Smooth muscle cell of the brain vasculature (primary cell): ENCODE measurements at regions not wholly inside any gene's neighbourhood (a gene's known extent, or its start where the extent isn't known, plus 50 kb on each side); places are given as distances from the start of the nearest gene placed in this dataset.

Experiments
- DNase-seq: peaks from one replicate; pipeline ENCODE4 v3.0.0-alpha.2; 2012; ENCODE audit warnings: low read depth, low spot score

- DNase-seq, result no peak
Observed at GRCh38 chr1:218985424-218985984, 188.2 kb upstream of the LYPLAL1 start.

GRCh38 chr1:218986816-218987215, 186.9 kb upstream of the LYPLAL1 start:
- no peak for DNase-seq

DNA sequence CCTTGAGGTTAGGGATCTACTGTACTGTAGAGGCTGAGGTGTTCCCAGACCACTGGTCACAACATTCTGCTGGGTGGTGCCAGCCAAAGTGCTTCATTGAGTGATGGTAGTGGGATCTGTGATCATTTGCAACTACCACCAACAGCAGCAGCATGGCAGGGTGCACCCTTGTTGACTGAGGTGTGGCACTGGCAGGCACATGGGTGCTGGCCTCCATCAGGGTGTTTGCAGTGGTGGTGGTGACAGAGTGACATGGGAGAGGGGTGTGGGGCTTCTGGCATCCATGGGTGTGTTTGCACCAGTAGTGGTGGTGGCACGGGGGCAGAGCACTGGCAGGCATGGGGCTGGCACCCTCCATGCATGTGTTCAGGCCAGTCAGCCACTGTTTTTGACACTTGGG, 183.7 kb upstream of the LYPLAL1 start:
- DNase-seq, result no peak

- DNase-seq, result no peak
Observed at GRCh38 chr1:218991089-218991488, 182.6 kb upstream of the LYPLAL1 start.

GRCh38 chr1:218994615-218995014, 179.1 kb upstream of the LYPLAL1 start:
- no peak for DNase-seq

DNA sequence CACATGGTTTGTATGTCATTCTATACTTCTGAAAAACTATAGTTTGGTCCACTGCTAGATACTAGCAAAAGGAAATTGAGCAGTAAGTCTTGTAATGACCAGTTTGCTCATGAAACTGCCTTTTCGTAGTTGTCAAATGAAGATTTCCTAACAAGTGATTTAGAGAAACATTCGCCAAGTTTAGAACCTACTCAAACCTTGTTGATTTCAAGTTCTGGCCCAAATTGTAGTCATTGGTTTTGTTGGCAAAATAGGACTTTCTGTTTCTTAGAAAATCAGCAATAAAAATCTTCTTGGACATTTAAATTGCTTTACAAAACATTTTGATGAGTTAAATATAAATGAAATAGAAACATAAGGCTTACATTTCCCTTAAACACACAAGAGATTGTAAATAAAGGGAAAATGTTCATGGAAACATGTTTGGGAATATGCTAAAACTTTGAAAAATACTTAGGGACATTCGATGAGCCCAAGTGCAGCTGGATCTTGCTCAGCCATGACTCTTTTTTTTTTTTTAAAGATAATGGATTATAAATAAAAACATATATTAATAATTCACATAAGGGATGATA, 178.5 kb upstream of the LYPLAL1 start:
- DNase-seq, result no peak

DNA sequence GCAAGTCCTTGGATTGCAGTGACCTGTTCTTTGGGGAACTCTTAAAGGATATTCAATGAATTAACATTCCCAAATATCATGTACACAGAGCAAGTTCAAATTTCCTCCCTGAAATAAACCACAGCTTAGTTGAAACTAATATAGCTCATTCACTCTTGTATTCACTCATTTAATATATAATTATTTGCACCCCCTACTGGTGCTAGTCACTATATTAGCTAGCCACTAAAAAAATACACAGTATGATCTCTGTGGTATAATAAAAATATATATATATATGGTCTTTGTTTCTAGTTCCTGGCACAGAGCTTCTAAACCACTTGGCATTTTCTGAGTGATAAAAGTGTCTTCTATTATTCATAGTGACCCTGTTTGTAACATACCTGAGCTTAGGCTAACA, 177.3 kb upstream of the LYPLAL1 start:
- DNase-seq, result no peak

GRCh38 chr1:219000005-219000404, 173.7 kb upstream of the LYPLAL1 start:
- no peak for DNase-seq

GRCh38 chr1:219000631-219001030, 173.0 kb upstream of the LYPLAL1 start:
- DNase-seq, result no peak

GRCh38 chr1:219010720-219011119, 163.0 kb upstream of the LYPLAL1 start:
- no peak for DNase-seq

DNA sequence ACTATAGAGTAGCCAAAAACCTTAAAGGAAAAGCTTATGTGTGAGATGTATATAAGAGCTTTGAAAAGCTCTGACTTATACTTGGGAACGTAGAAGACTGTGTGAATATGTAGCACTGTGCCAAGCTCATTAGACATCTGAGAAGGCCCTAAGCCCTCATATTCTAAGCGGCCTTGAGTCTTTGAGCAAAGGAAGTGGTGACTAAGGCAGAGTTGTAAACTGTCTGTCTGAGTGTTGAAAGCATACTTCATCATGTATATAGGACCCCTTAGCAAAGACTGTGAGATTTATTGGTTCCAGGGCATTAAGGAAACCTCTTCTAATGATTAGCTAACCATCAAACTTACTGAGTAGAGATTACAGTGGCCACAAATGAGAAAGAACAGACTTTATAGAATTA, 153.3 kb upstream of the LYPLAL1 start:
- no peak for DNase-seq

DNA sequence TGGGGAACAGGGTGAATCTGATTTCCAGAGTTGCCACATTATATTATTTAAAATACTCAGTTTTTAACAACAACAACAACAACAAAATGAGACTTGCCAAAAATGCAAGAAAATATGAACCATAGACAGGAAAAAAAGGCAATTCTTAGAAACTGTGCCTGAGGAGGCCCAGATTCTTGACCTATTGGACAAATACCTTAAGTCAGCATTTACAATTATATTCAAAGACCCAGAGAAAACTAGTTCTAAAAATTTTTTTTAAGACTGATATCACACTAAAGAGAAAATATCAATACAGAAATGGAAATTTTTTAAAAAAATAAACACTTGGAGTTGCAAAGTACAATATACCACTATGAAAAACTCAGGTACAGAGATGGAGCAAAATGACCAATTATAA, 152.8 kb upstream of the LYPLAL1 start:
- DNase-seq, result no peak

DNA sequence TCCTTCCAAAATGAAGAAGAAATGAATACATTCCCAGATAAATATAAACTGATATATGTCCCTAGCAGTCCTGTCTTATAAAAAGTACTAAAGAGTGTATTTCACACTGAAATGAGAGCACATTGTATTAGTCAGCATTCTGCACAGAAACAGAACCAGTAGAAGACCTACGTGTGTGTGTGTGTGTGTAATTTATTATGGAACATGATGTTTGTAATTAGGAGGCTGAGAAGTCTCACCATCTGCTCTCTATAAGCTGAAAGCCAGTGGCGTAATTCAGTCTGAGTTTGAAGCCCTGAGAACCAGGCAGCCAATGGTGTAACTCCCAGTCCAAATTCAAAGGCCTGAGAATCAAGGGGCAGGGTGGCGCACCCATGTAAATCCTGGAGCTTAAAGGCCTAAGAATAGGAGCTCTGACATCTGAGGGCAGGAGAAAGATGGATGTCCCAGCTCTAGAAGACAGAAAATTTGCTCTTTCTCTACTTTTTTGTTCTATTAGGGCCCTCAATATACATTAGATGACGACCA, 146.5 kb upstream of the LYPLAL1 start:
- no peak for DNase-seq

GRCh38 chr1:219031809-219032208, 141.9 kb upstream of the LYPLAL1 start:
- DNase-seq, result no peak

DNA sequence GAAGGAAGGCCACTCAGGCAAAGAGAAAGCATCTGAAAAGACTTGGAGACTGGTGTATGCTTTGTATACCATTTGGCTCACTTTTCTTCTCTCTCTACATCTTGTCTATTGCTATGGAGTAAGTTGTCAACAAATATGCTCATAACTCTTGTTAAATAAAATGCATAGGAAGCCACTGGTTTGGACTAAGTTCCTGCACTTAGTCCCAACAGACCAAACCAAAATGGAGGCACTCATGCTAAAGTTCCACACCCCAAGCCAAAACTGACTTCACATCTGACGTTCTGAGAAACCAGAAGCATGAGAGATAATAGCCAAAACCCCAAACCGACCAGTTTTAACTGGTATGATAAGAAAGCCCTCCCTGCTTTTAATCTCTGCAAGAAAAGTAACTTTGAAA, 135.3 kb upstream of the LYPLAL1 start:
- DNase-seq, result no peak

DNA sequence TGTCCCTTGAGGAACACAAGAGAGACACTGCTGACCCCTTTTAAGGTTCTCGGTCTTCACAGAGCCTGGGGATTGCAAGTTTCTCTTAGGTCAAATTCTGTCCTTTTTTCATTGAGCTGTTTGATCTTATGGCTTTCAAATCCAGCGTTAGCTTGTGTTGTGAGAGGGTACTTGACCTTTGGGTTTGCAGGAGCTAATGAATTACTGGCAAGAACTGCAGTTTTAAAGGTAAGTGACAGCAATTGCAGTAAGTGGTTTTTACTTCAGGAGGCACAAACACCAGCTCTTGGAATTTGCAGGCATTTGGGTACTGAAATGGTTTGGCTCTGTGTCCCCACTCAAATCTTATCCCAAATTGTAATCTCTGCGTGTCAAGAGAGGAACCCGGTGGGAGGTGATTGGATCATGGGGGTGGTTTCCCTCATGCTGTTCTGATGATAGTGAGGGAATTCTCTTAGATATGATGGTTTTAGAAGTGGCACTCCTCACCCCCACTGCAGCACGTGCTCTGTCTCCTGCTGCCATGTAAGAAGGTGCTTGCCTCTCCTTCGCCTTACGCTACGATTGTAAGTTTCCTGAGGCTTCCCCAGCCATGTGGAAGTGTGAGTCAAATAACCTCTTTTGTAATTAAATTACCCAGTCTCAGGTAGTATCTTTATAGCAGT, 134.5 kb upstream of the LYPLAL1 start:
- no peak for DNase-seq

DNA sequence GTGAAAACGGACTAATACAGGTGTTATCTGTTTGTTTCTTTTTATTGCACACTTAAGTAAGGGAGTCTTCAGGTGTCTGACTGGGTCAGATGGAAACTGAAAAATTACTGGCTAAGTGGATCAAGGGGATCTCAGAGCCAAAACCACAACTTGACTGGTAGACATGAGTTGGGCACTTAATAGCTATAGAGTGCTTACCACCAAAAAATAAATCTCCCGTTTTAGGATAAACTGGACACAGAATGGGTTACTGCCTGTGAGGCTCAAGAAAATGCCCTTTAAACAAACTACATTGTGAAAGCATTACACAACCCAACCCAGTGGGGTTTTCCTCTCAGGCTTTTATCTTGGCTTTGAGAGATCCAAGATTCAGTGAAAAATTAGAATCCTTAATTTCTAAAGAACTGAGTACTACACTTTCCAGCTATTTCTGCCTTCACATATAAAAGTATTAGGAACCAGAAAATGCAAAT, 134.0 kb upstream of the LYPLAL1 start:
- no peak for DNase-seq

GRCh38 chr1:219040291-219040690, 133.4 kb upstream of the LYPLAL1 start:
- no peak for DNase-seq

DNA sequence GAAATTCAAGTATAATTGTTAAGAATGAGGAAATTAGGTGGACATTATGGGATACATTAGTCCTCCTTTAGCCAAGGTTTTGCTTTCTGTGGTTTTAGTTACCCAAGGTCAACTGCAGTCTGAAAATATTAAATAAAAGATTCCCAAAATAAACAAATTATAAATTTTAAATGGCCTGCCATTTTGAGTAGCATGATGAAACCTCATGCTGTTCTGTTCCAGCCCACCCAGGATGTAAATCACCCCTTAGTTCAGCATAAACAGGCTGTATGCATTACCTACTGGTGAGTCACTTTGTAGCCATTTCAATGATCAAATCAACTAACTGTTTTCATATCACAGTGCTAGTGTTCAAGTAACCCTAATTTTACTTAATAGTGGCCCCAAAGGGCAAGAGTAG, 132.5 kb upstream of the LYPLAL1 start:
- DNase-seq, result peak; percentile 49

DNA sequence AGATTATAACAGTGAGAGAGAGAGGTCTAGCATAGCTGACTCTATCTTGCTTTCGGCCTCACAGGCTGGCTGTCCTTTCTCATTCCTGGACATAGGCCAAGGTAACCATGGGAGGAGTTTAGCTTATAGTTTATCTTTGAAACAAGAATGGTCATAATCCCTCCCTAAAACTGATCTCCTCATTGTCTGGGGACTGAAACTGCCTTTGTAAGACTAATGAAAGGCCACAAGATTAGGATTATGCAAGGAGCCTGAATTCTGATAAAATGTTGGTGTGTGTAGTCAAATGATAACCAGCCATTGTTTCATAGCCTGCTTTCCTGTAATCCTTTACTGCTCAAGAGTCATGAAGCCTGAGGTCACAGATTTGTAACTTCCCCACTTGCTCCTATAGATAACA, 131.9 kb upstream of the LYPLAL1 start:
- peak; percentile 13 for DNase-seq

- DNase-seq, result no peak
Observed at GRCh38 chr1:219042769-219043168, 130.9 kb upstream of the LYPLAL1 start.

- no peak for DNase-seq
Observed at GRCh38 chr1:219045246-219045645, 128.4 kb upstream of the LYPLAL1 start.

DNA sequence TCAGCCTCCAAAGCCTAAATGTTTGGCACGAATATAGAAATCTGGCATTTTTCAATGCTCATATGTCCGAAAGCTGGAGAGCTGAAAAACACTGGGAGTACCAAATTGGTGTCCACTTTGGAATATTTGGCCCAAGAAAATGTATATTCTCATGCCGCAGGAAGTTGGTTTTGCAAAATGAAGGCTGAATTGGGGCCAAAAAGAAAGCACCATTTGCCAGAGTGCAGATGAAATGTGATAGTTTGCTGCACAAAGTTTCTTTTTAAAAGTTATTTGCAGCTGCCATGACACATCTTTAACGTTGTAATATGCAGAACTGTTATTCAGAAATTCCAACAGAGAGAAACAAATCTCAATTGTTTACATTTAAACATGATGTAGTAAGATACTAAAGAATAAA, 124.2 kb upstream of the LYPLAL1 start:
- DNase-seq, result no peak
